Tibial artery (tissue), 4 donors: ENCODE measurements at regions not wholly inside any gene's neighbourhood (a gene's known extent, or its start where the extent isn't known, plus 50 kb on each side); places are given as distances from the start of the nearest gene placed in this dataset.

Experiments
- DNase-seq, 2 donors: peaks; one replicate each; pipeline ENCODE4 v3.0.0-alpha.2; 2019
- H3K27ac ChIP-seq, 2 donors: fragments of 200-600 bp; sonication (generic) in 1 of 2; 1 replicate in 1 of 2; 2 replicates in 1 of 2; pipeline ENCODE4 v1.5.1; 2018 to 2019; ENCODE audit warnings: mild to moderate bottlenecking in 1 of 2
- H3K27me3 ChIP-seq, 2 donors: fragments of 200-600 bp; sonication (generic) in 1 of 2; one replicate each; pipeline versions ENCODE4 v1.5.1 to v1.6.0; 2016 to 2019
- H3K36me3 ChIP-seq, 3 donors: fragments of 200-600 bp; sonication (generic) in 2 of 3; one replicate each; pipeline ENCODE4 v1.5.1; 2016 to 2019; ENCODE audit warnings: mild to moderate bottlenecking in 2 of 3
- H3K4me1 ChIP-seq, 4 donors: fragments of 200-600 bp; sonication (generic) in 2 of 4; 1 replicate in 3 of 4; 2 replicates in 1 of 4; pipeline ENCODE4 v1.5.1; 2016 to 2019
- H3K4me3 ChIP-seq, 2 donors: fragments of 200-600 bp; sonication (generic) in 1 of 2; 1 replicate in 1 of 2; 2 replicates in 1 of 2; pipeline ENCODE4 v1.5.1; 2018 to 2019; ENCODE audit warnings: mild to moderate bottlenecking in 2 of 2
- H3K9me3 ChIP-seq, 3 donors: fragments of 200-600 bp; sonication (generic) in 1 of 3; one replicate each; pipeline ENCODE4 v1.5.1; 2016 to 2019
- CTCF ChIP-seq, 2 experiments: fragments of 200-600 bp in 1 of 2; fragments of 450-650 bp in 1 of 2; IDR thresholded peaks; one replicate each; pipeline ENCODE4 v1.5.1; 2017 to 2019; ENCODE audit warnings: antibody characterized with exemption in 2 of 2, mild to moderate bottlenecking in 1 of 2, moderate library complexity in 1 of 2
- intact Hi-C: fragments of 100-400 bp; cut with DNase I; formaldehyde crosslinking; loops from one replicate; pipeline ENCODE4 v1.15.0; 2023; ENCODE audit warnings: low total_unique reads

- no peak for TF ChIP-seq CTCF (IDR thresholded peaks at IDR 0.05)
- Histone ChIP-seq H3K27me3 (no peaks in the 10 kb centered on the region), H3K27ac (no peak overlapping the region), H3K4me3 (no peak overlapping the region), H3K36me3 (no peaks in the 10 kb centered on the region), H3K9me3 (no peaks in the 10 kb centered on the region), H3K4me1 (no peaks in the 10 kb centered on the region)
- no peak for DNase-seq
- intact Hi-C loops: no loop called here
These were observed 890.5 kb downstream of the PDHA2 start for GRCh38 chr4:96730432-96730831.

GRCh38 chr4:96736352-96736889 is 896.5 kb downstream of the PDHA2 start:
- no peaks in the 10 kb centered on the region for H3K27me3 ChIP-seq

GRCh38 chr4:96739101-96739500 is 899.2 kb downstream of the PDHA2 start:
- TF ChIP-seq CTCF (IDR thresholded peaks at IDR 0.05): no peak
- DNase-seq: no peak
- intact Hi-C loops: no loop called here
- Histone ChIP-seq H3K27ac (no peak overlapping the region), H3K36me3 (no peaks in the 10 kb centered on the region), H3K4me3 (no peak overlapping the region), H3K9me3 (peaks cover 0 to 7% (median 6%) of the 10 kb centered on the region in 3 donors), H3K27me3 (no peaks in the 10 kb centered on the region), H3K4me1 (no peaks in the 10 kb centered on the region)

More at GRCh38 chr4:96736352-96736889, 896.5 kb downstream of the PDHA2 start:
- Histone ChIP-seq H3K9me3 (no peaks in the 10 kb centered on the region), H3K4me3 (no peak overlapping the region), H3K4me1 (no peaks in the 10 kb centered on the region), H3K27ac (no peak overlapping the region), H3K36me3 (no peaks in the 10 kb centered on the region)
- no peak for DNase-seq
- intact Hi-C loops: no loop called here
- no peak for TF ChIP-seq CTCF (IDR thresholded peaks at IDR 0.05)

- DNase-seq: no peak
- Histone ChIP-seq H3K27ac (no peak overlapping the region), H3K36me3 (no peaks in the 10 kb centered on the region), H3K27me3 (no peaks in the 10 kb centered on the region), H3K9me3 (peaks cover 0 to 7% (median 6%) of the 10 kb centered on the region in 3 donors), H3K4me1 (no peaks in the 10 kb centered on the region), H3K4me3 (no peak overlapping the region)
- TF ChIP-seq CTCF (IDR thresholded peaks at IDR 0.05): no peak
- intact Hi-C loops: no loop called here
These were observed 902.6 kb downstream of the PDHA2 start for GRCh38 chr4:96742332-96743014.

GRCh38 chr4:96744676-96745075 is 904.8 kb downstream of the PDHA2 start:
- TF ChIP-seq CTCF (IDR thresholded peaks at IDR 0.05): no peak
- intact Hi-C loops: no loop called here
- Histone ChIP-seq H3K4me3 (no peak overlapping the region), H3K4me1 (no peaks in the 10 kb centered on the region), H3K27me3 (no peaks in the 10 kb centered on the region), H3K36me3 (no peaks in the 10 kb centered on the region), H3K9me3 (peaks cover 0 to 7% (median 6%) of the 10 kb centered on the region in 3 donors), H3K27ac (no peak overlapping the region)
- no peak for DNase-seq
